Muscle of arm (tissue), 1 donor: ENCODE measurements at regions not wholly inside any gene's neighbourhood (a gene's known extent, or its start where the extent isn't known, plus 50 kb on each side); places are given as distances from the start of the nearest gene placed in this dataset.

Experiments
- DNase-seq: peaks from one replicate; pipeline ENCODE4 v3.0.0-alpha.2; 2013

DNA sequence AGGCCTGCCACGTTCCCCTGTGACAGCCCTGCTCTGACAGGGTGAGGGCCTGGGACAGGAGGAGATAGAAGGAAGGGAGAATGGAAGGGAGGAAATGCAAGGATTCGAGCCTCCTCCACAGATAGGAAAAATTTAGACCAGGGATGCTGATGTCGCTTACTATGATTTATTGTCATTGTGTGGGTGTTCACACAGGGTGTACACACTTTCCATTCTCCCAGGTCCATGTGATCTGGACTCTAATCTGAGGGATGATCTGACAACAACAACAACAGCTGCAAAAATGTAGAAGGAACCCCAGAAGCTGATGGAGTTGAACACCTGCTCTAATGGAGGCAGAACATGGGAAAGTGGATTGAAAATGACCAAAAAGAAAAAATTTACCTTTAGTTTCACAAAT, 231.7 kb upstream of the TNP1 start:
- no peak for DNase-seq

GRCh38 chr2:217090884-217091283, 231.0 kb upstream of the TNP1 start:
- no peak for DNase-seq

- no peak for DNase-seq
Observed at GRCh38 chr2:217090024-217090473, 230.2 kb upstream of the TNP1 start.

GRCh38 chr2:217086718-217087117, 226.9 kb upstream of the TNP1 start:
- DNase-seq, result no peak

DNA sequence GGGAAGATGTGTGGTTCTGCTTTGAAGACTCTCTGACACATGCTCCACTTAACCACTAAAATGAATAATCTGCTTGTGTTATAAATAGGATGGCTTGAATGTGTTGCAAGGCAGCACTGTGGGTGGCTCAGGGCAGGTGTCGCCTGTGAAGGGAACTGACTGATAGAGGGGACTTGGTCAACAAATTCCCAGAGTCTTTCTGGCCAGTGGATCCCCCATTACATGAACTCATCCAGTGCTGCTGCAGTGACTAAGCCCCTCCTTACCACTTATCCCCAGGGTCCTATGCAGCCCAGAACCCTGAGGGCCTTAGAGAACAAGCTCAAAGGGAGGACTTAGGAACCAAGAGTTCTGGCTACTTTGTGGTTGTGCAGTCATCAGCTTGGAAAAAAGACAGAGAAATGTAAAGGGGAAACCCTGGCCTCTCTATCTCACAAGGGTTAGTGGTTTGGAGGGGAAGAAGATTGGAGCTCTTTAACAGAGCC, 226.2 kb upstream of the TNP1 start:
- no peak for DNase-seq

GRCh38 chr2:217085543-217085942, 225.7 kb upstream of the TNP1 start:
- no peak for DNase-seq

- DNase-seq, result no peak
Observed at GRCh38 chr2:217081799-217082198, 221.9 kb upstream of the TNP1 start.

- DNase-seq, result no peak
Observed at GRCh38 chr2:217079165-217079564, 219.3 kb upstream of the TNP1 start.

DNA sequence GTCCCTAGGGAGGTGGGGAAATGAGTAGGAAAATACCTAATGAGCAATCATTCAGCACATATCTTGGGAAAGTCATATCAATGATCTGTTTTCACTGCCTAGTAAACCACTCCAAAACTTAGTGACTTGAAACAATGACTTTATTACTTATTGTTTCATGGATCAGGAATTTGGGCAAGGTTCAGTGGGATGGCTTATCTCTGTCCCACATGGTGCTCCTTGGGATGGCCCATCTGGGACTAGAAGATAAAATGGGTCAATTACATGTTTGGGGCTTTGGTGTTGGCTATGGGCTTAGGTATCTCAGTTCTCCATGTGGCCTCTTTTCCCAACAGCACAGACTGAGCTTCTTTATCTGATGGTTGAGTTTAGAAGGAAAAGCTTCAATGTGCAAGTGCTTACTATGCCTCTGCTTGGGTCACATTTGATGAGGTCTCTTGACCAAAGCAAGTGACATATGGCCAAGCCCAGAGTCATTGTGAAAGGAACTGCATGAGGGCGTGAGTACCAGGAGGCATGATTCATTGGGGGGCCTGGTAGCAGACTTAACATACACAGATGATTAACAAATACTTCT, 218.1 kb upstream of the TNP1 start:
- DNase-seq, result no peak

DNA sequence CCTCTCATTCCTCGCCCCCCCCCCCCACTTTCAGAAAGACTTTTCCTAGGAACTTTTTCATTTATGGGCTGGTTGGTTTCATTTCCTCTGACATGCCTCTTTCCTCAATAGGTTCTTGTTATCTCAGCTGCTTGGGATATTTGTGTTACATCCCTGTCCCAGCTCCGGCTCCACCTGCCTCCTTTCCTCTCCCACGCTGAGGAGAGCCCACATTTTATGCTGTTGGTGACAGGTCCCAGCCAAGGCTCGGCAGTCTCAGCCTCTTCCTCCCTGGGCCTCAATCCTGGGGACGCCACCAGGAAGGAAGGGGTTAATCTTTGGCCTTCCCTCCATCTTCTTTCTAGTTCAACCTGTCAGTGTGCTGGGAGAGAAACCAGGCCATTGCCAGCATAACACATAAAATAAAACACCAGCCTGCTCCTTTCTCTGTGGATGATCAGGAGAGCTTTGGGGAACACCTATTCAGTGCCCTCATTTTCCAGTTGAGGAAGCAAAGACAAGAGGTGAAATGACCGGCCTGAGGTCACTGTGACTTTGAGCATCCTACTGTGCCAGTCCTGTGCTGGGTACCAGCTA, 216.9 kb upstream of the TNP1 start:
- DNase-seq, result no peak

GRCh38 chr2:217076058-217076435, 216.2 kb upstream of the TNP1 start:
- no peak for DNase-seq

GRCh38 chr2:217075268-217076057, 215.6 kb upstream of the TNP1 start:
- peak; percentile 24 for DNase-seq

GRCh38 chr2:217074576-217075255, 214.9 kb upstream of the TNP1 start:
- no peak for DNase-seq

DNA sequence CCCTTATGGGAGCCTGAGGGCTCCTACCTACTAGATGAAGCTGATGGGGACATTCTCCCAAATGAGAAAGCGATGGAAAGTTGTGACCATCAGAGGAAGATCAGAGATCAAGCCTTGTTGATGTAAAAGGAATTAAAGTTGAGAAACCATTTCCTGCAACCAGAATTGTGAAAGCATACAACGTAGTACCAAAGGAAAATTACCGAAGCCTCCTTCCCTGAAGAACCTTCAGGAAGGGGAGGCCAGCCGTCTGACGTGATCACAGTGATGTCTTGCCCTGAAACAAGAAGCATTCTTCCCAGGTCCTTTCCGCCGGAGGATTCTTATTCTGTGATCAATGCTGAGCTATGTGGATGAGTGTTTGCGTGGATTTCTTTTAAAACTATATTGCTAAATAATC, 211.6 kb upstream of the TNP1 start:
- DNase-seq, result no peak

DNA sequence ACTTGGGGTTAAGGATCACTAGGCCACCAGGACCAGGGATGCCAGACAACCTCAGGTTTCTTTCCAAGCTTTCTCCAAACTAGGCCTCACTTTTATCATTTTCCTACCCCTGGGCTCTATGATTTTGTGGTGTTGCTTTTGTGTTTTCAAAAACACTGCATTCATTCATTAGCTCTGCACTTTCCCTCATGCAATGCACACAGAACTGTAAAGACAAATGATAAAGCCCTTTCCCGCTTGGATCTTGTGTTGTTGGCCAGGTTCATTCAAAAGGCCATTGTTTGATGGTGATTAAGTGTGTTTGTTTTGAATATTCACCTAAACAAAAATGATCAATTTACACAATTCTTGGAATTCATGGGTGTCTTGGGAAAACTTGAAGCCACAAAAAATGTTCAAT, 210.7 kb upstream of the TNP1 start:
- no peak for DNase-seq

DNA sequence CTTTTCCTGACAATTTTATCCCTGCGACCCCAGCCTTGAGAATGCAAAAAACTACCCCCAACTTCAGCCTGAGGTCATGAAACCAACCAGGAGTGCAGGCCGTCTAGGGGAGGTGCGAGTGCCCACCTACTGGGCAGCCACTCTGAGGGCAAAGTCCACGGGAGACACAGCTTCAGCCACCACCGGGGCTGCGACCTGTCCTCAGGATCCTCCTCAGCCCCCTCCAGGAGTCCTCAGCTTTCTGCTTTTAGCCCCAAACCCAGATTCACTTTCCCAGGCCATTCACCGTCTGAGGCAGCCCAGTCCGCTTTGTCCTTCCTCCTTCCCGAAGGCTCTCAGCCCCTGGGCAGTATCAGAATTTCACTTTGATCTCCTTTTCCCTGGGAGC, 210.2 kb upstream of the TNP1 start:
- DNase-seq, result no peak

GRCh38 chr2:217069263-217070042, 209.6 kb upstream of the TNP1 start:
- no peak for DNase-seq

GRCh38 chr2:217068677-217069250, 208.9 kb upstream of the TNP1 start:
- DNase-seq, result no peak

DNA sequence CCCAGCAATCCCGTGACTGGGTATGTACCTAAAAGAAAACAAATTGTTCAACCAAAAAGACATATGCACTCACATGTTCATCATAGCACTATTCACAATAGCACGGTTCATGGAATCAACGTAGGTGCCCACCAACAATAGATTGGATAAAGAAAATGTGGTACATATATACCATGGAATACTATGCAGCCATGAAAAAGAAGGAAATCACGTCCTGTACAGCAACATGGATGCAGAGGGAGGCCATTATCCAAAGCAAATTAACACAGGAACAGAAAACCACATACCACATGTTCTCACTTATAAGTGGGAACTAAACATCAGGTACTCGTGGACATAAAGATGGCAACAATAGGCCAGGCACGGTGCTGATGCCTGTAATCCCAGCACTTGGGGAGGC, 207.9 kb upstream of the TNP1 start:
- DNase-seq, result no peak

GRCh38 chr2:217066510-217067270, 206.8 kb upstream of the TNP1 start:
- no peak for DNase-seq
